GM19238 (cell line): ENCODE measurements at regions not wholly inside any gene's neighbourhood (a gene's known extent, or its start where the extent isn't known, plus 50 kb on each side); places are given as distances from the start of the nearest gene placed in this dataset.
A peak's percentile ranks its signal among the peaks of the same experiment; 100 is the strongest.
"Not testable (repeated sequence)": the region's sequence is repeated elsewhere in the genome, so short reads cannot be mapped to it uniquely, and the experiment has no call there.

ENCODE experiments used
- DNase-seq: peaks from one replicate; pipeline ENCODE4 v3.0.0; 2011; ENCODE audit warnings: low spot score; ENCODE audit not compliant: insufficient read length

DNA sequence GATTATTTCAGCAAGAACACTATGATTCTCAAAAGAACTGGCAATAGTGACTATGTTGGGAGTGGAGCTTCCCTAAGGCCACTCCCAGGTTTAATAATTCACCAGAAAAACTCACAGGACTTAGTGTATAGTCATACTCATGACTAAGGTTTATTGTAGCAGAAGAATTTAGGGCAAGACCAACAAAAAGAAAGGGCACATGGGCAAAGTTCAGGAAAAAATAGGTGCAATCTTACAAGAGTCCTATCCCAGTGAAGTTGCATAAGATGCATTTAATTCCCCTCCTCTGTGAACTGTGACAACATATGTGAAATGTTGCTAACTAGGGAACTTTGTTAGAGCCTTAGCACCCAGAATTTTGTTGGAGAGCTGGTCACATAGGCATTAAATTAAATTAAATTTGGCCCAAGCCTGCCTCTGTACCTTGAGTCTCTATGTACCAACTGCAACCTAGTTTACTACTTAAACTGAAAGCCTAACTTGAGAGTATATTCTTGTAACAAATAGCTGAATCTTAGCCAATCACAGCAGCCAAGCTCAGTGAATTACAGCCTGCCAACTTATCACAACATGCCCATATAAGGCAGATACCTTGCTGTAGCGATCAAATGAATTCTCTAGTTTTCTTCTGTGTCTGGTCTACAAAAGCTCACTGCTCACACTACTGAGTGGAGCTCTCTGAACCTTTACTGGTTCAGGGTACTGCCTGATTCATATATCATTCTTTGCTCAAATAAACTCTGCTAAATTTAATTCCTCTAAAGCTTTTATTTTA, 386.2 kb upstream of the ARHGEF26 start:
- no peak for DNase-seq

GRCh38 chr3:153740109-153740508, 381.1 kb upstream of the ARHGEF26 start:
- no peak for DNase-seq

DNA sequence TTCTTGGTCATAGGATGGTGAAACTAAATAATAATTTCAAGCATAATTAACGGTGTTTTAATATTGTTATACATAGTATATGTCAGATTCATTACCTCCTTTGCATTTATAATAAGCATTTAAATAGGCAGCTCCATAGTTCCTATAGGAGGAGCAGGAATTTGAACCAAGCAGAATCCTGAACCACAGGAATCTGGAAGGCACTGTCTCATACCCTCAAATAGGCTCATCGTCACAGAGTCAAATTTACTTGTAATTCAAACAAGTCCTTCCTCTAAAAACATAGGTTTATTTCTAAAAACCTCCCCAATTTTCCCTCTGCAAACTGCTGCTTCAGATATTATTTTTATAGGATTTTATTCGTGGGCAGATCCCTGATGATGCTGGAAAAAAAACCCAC, 376.3 kb upstream of the ARHGEF26 start:
- no peak for DNase-seq

GRCh38 chr3:153746211-153746610, 375.0 kb upstream of the ARHGEF26 start:
- DNase-seq: no peak

- DNase-seq: no peak
Observed at GRCh38 chr3:153749070-153749610, 372.1 kb upstream of the ARHGEF26 start.

- no peak for DNase-seq
Observed at GRCh38 chr3:153752405-153753027, 368.7 kb upstream of the ARHGEF26 start.

GRCh38 chr3:153753035-153753434, 368.2 kb upstream of the ARHGEF26 start:
- DNase-seq: no peak

- no peak for DNase-seq
Observed at GRCh38 chr3:153756816-153757215, 364.4 kb upstream of the ARHGEF26 start.

DNA sequence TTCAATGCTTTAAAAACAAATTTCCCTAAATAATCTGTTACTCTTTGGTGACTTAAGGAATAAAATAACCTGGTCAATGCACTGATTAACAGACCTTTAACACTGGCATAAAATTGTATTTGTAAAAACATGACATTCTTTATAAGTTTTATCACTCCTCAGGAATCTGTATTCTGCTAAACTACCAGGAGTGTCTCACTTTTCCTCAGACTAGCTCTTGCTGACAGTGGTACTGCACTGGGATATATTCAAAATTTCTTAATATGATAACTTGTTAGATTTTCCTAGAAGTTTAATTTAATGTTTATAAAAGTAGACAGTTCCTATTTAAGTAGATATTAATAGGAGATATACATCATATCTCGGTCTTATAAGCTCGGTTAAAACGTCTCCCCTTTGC, 363.4 kb upstream of the ARHGEF26 start:
- no peak for DNase-seq

- no peak for DNase-seq
Observed at GRCh38 chr3:153760948-153761347, 360.2 kb upstream of the ARHGEF26 start.

DNA sequence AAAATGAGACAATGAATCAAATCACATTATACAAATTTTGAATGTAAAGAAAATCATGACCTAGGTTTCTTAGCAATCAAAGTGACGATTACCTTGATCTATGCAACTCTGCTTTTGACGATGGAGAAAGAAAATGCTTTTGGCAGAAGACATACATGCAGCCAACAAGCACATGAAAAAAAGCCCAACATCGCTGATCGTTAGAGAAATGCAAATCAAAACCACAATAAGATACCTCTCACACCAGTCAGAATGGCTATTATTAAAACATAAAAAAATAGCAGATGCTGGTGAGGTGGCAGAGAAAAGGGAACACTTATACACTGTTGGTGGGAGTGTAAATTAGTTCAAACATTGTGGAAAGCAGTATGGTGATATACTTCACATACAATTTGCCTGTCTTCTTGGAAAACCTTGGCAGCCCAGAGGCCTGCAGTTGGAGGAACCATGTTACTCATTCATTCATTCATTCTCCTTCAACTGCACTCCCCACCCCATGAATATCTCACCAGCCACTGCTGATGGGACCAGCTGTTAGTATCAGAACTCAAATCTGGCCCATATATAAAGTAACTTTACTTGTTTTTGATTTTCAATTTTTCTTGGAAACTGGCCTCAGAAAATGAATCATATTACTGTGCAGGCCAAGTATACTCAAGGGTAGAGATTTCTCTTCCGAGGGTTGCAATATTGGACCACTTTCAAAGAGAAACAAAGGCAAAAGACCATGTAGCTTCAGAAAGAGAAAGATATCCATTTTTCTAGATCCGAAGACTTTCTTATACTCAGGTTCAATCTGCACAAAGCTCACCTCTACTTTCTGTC, 358.6 kb upstream of the ARHGEF26 start:
- no peak for DNase-seq

DNA sequence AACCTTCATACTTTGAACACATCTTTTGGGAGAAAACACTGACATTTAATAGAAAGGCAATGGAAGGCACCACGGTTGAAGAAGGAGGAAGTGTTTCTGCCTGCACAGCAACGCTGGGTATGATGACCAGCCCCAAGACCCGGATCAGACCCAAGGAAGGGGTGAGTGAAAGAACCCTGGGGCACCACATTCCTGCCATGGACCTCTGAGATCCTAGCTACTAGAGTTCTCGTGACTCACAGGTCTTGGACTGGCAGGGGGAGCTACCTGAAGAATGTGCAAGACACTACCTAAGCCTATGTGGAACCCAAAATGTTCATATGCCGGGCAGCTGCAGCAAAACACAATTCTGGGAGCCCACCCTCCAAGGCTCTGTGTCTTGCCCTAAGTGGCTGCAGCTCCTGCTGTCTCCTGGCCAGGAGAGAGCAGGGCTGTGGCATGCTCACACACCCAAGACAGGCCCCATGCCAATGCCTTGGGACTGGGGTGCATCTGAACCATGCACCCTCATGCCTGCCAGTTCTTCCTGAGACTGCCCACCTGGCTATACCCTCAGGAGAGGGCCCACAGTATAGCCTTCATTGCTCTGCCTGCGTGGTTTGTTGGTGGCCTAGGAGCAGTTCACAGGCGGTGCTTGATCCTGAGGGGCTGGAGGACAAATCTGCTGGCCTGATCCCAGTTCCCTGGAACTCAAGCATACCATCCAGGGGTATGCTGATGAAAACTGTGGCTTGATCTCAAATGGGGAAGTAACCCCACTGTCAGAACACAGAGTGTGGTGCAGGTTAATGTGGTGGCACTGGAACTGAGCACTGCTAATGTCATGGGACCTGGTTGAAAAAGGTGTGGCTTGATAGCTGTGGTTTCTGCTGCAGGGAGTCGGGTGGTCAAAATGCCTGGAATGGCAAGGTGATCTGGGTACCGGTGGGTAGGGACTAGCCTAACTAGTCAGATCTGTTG, 353.3 kb upstream of the ARHGEF26 start:
- DNase-seq: no peak

- DNase-seq: peak; percentile 26
Observed at GRCh38 chr3:153768561-153769469, 352.4 kb upstream of the ARHGEF26 start.

- no peak for DNase-seq
Observed at GRCh38 chr3:153783106-153783505, 338.1 kb upstream of the ARHGEF26 start.

DNA sequence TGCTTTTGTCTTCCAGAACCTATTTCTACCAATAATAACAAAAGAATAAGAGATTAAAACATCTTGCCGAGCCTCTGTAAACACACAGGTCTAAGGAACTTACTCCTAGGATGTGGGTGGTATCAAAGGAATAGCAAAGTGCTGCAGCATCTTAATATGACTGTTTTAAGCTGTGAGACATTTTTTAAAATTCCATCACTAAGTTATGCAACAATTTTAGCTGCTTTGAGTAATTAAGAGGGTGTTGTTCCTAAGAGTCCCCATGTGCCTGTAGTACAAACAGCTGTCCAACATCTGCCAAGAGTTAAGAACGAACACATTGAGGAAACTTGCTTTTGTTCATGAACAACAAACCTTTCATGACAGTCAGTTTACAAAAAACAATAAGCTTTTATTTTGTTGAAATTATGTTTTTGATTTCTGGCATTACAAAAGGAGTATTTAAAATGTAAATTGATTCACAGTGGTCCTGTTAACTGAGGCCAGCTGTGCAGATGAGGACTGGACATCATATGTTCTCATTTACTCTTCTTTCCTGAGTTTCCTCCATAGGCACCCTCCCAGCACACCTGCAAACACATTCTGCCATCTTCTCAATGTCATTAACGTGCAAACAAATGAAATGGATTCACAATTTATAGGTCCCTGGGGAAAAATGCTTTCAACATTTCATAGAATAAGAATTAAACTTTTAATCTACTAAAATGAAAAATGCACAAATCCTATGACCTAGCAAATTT, 337.3 kb upstream of the ARHGEF26 start:
- no peak for DNase-seq

- no peak for DNase-seq
Observed at GRCh38 chr3:153785901-153786300, 335.3 kb upstream of the ARHGEF26 start.

- DNase-seq: no peak
Observed at GRCh38 chr3:153789380-153789779, 331.8 kb upstream of the ARHGEF26 start.

GRCh38 chr3:153797056-153797455, 324.1 kb upstream of the ARHGEF26 start:
- not testable (repeated sequence) for DNase-seq

- DNase-seq: no peak
Observed at GRCh38 chr3:153809097-153809496, 312.1 kb upstream of the ARHGEF26 start.
